Liver (tissue), 3 donors: ENCODE measurements at regions not wholly inside any gene's neighbourhood (a gene's known extent, or its start where the extent isn't known, plus 50 kb on each side); places are given as distances from the start of the nearest gene placed in this dataset.

ENCODE experiments used
- CTCF ChIP-seq: fragments of 150-350 bp; IDR thresholded peaks from 2 replicates; pipeline ENCODE4 v1.5.1; 2017; ENCODE audit warnings: improper control_type of control experiment, low read depth, low read length; ENCODE audit not compliant: missing input control
- GABPA ChIP-seq, 2 donors: IDR thresholded peaks in 1 of 2; conservative IDR thresholded peaks in 1 of 2; 2 replicates each; pipeline ENCODE4 v1.6.1; 2016; ENCODE audit warnings: antibody characterized with exemption in 2 of 2, mild to moderate bottlenecking in 1 of 2, moderate library complexity in 1 of 2
- MAX ChIP-seq: IDR thresholded peaks from 2 replicates; pipeline ENCODE4 v1.6.1; 2016; ENCODE audit warnings: antibody characterized with exemption
- REST ChIP-seq: IDR thresholded peaks from 2 replicates; pipeline ENCODE4 v1.6.1; 2016; ENCODE audit warnings: antibody characterized with exemption, mild to moderate bottlenecking
- donor health status: healthy.
- donor health status: healthy.

- TF ChIP-seq MAX (peak; percentile 85), REST (peak; percentile 77), CTCF (no peak), GABPA (IDR thresholded peaks at IDR 0.05 in 1 of 2, conservative IDR thresholded peaks at IDR 0.05 in 1 of 2) (peak in 1 of 2 donors; percentile 18)
These were observed 159.5 kb downstream of the ACKR3 start for GRCh38 chr2:236728916-236729670.
